HEK293T (cell line): ENCODE measurements at regions not wholly inside any gene's neighbourhood (a gene's known extent, or its start where the extent isn't known, plus 50 kb on each side); places are given as distances from the start of the nearest gene placed in this dataset.

Source experiments
- CTCF ChIA-PET: fragments of 350-600 bp; formaldehyde crosslinking; extraction: SDS; loops from one replicate; lab custom pipeline; 2021; ENCODE audit warnings: antibody characterized with exemption, inconsistent platforms; lab: Yijun Ruan, JAX
- POLR2A ChIA-PET: fragments of 350-600 bp; formaldehyde crosslinking; extraction: SDS; loops from one replicate; lab custom pipeline; 2020; ENCODE audit warnings: antibody characterized with exemption, inconsistent platforms; lab: Yijun Ruan, JAX
- DNase-seq: peaks from one replicate; pipeline ENCODE4 v3.0.0; 2012; ENCODE audit warnings: mixed read lengths; ENCODE audit errors: extremely low spot score
- ARNT ChIP-seq: fragments of 450-650 bp; IDR thresholded peaks from 2 replicates; pipeline ENCODE4 v1.6.1; 2017; ENCODE audit warnings: mild to moderate bottlenecking
- BHLHE40 ChIP-seq: fragments of 450-650 bp; IDR thresholded peaks from 2 replicates; pipeline ENCODE4 v1.6.1; 2016; ENCODE audit warnings: mild to moderate bottlenecking, moderate library complexity, borderline replicate concordance
- CTBP1 ChIP-seq: fragments of 450-650 bp; IDR thresholded peaks from 2 replicates; pipeline ENCODE4 v1.6.1; 2016; ENCODE audit warnings: borderline replicate concordance
- ELF4 ChIP-seq: fragments of 450-650 bp; IDR thresholded peaks from 2 replicates; pipeline ENCODE4 v1.6.1; 2017; ENCODE audit warnings: antibody characterized with exemption
- FOXA1 ChIP-seq: fragments of 450-650 bp; IDR thresholded peaks from 2 replicates; pipeline ENCODE4 v1.6.1; 2016; ENCODE audit warnings: mild to moderate bottlenecking
- FOXK2 ChIP-seq: fragments of 450-650 bp; IDR thresholded peaks from 2 replicates; pipeline ENCODE4 v1.6.1; 2016; ENCODE audit warnings: mild to moderate bottlenecking
- FOXM1 ChIP-seq: fragments of 450-650 bp; IDR thresholded peaks from 2 replicates; pipeline ENCODE4 v1.6.1; 2017; ENCODE audit warnings: mild to moderate bottlenecking, borderline replicate concordance
- HDGF ChIP-seq: fragments of 450-650 bp; IDR thresholded peaks from 2 replicates; pipeline ENCODE4 v1.6.1; 2017; ENCODE audit warnings: antibody characterized with exemption, borderline replicate concordance
- L3MBTL2 ChIP-seq: fragments of 450-650 bp; conservative IDR thresholded peaks from 2 replicates; pipeline ENCODE4 v1.6.1; 2016; ENCODE audit warnings: mild to moderate bottlenecking
- LEF1 ChIP-seq: fragments of 450-650 bp; IDR thresholded peaks from 2 replicates; pipeline ENCODE4 v1.6.1; 2017; ENCODE audit warnings: mild to moderate bottlenecking, borderline replicate concordance
- NFRKB ChIP-seq: fragments of 450-650 bp; IDR thresholded peaks from 2 replicates; pipeline ENCODE4 v1.6.1; 2016; ENCODE audit warnings: mild to moderate bottlenecking, moderate library complexity
- PKNOX1 ChIP-seq: fragments of 450-650 bp; IDR thresholded peaks from 2 replicates; pipeline ENCODE4 v1.6.1; 2016
- SP1 ChIP-seq: fragments of 450-650 bp; IDR thresholded peaks from 2 replicates; pipeline ENCODE4 v1.6.1; 2017
- SUZ12 ChIP-seq: fragments of 450-650 bp; IDR thresholded peaks from 2 replicates; pipeline ENCODE4 v1.6.1; 2016; ENCODE audit warnings: mild to moderate bottlenecking
- TARDBP ChIP-seq: fragments of 450-650 bp; IDR thresholded peaks from 2 replicates; pipeline ENCODE4 v1.6.1; 2016
- ZNF384 ChIP-seq: fragments of 450-650 bp; IDR thresholded peaks from 2 replicates; pipeline ENCODE4 v1.6.1; 2016

- TF ChIP-seq ZNF384 (no peak), NFRKB (no peak), TARDBP (no peak), FOXA1 (no peak), SUZ12 (no peak), PKNOX1 (peak; percentile 83)
- ChIA-PET POLR2A (no interaction called here), CTCF (no interaction called here)
- peak; percentile 32 for DNase-seq
These were observed 585.4 kb downstream of the DSC3 start for GRCh38 chr18:30457156-30457555.

GRCh38 chr18:30455741-30456140 is 586.8 kb downstream of the DSC3 start:
- no peak for DNase-seq
- CTCF ChIA-PET = interaction anchor here (0.9 kb wide), 1 partner anchor 14 kb away, joined by 4 read pairs; no protein-coding TSS in a partner anchor
- TF ChIP-seq BHLHE40 = no peak
- TF ChIP-seq PKNOX1 = no peak
- TF ChIP-seq ELF4 = no peak
- TF ChIP-seq L3MBTL2 = no peak
- no peak for TF ChIP-seq NFRKB
- TF ChIP-seq FOXA1 = no peak
- TF ChIP-seq SP1 = no peak
- no peak for TF ChIP-seq CTBP1
- no peak for TF ChIP-seq ZNF384
- TF ChIP-seq FOXM1 = no peak
- TF ChIP-seq FOXK2 = no peak
- TF ChIP-seq SUZ12 = no peak
- TF ChIP-seq TARDBP = no peak
- TF ChIP-seq HDGF = no peak
- no peak for TF ChIP-seq LEF1
- POLR2A ChIA-PET = no interaction called here

GRCh38 chr18:30454920-30455319 is 587.6 kb downstream of the DSC3 start:
- POLR2A ChIA-PET = no interaction called here
- CTCF ChIA-PET = interaction anchor here (0.9 kb wide), 1 partner anchor 15 kb away, joined by 4 read pairs; no protein-coding TSS in a partner anchor
- no peak for DNase-seq
- TF ChIP-seq HDGF = no peak
- TF ChIP-seq SUZ12 = no peak
- no peak for TF ChIP-seq PKNOX1

GRCh38 chr18:30451981-30452380 is 590.6 kb downstream of the DSC3 start:
- CTCF ChIA-PET = interaction anchor here (0.6 kb wide), 1 partner anchor 406 kb away, joined by 3 read pairs; no protein-coding TSS in a partner anchor
- DNase-seq = no peak
- no peak for TF ChIP-seq ELF4
- no peak for TF ChIP-seq HDGF
- no peak for TF ChIP-seq SP1
- no peak for TF ChIP-seq FOXK2
- TF ChIP-seq ZNF384 = no peak
- no peak for TF ChIP-seq BHLHE40
- no peak for TF ChIP-seq CTBP1
- no peak for TF ChIP-seq TARDBP
- TF ChIP-seq SUZ12 = no peak
- TF ChIP-seq FOXM1 = no peak
- no peak for TF ChIP-seq FOXA1
- no peak for TF ChIP-seq NFRKB
- TF ChIP-seq PKNOX1 = no peak
- no peak for TF ChIP-seq LEF1
- no peak for TF ChIP-seq ARNT
- no peak for TF ChIP-seq L3MBTL2
- POLR2A ChIA-PET = no interaction called here

- no peak for DNase-seq
- TF ChIP-seq PKNOX1 (no peak), CTBP1 (no peak), L3MBTL2 (no peak), ZNF384 (no peak), SP1 (no peak), HDGF (no peak), ELF4 (no peak), TARDBP (no peak), FOXA1 (no peak), BHLHE40 (no peak), ARNT (no peak), FOXM1 (no peak), LEF1 (no peak), FOXK2 (no peak), SUZ12 (no peak)
- POLR2A ChIA-PET = no interaction called here
- CTCF ChIA-PET = interaction anchor here (1.2 kb wide), 1 partner anchor 17 kb away, joined by 4 read pairs; no protein-coding TSS in a partner anchor
These were observed 591.6 kb downstream of the DSC3 start for GRCh38 chr18:30450927-30451326.

- no peak for TF ChIP-seq ZNF384
- TF ChIP-seq FOXK2 = no peak
- TF ChIP-seq HDGF = no peak
- TF ChIP-seq PKNOX1 = no peak
- DNase-seq = no peak
- ChIA-PET CTCF (no interaction called here), POLR2A (no interaction called here)
These were observed 595.9 kb downstream of the DSC3 start for GRCh38 chr18:30446605-30447004.
